SK-N-SH treated with all-trans-retinoic acid at 6 μM for 48 hours (cell line): ENCODE measurements at regions not wholly inside any gene's neighbourhood (a gene's known extent, or its start where the extent isn't known, plus 50 kb on each side); places are given as distances from the start of the nearest gene placed in this dataset.

Experiments
- ATAC-seq: fragments of 200-7000 bp; cut with Tn5 transposase; 3 replicates; pipeline ENCODE4 v1.9.1; 2020; ENCODE audit warnings: mild to moderate bottlenecking, moderate library complexity
- BACH2 ChIP-seq: fragments of 250-450 bp; sonication (Bioruptor Pico); IDR thresholded peaks from 2 replicates; pipeline ENCODE4 v1.9.0; 2021; ENCODE audit warnings: mild to moderate bottlenecking, borderline replicate concordance
- CSDC2 ChIP-seq: fragments of 250-450 bp; sonication (Bioruptor Pico); IDR thresholded peaks from 2 replicates; pipeline ENCODE4 v1.5.0; 2020; ENCODE audit warnings: mild to moderate bottlenecking, moderate library complexity
- ESRRG ChIP-seq: fragments of 250-450 bp; sonication (Bioruptor Pico); IDR thresholded peaks from 2 replicates; pipeline ENCODE4 v1.6.1; 2021; ENCODE audit warnings: mild to moderate bottlenecking
- GLIS3 ChIP-seq: fragments of 250-450 bp; sonication (Bioruptor Pico); IDR thresholded peaks from 2 replicates; pipeline ENCODE4 v1.5.0; 2020; ENCODE audit warnings: mild to moderate bottlenecking, moderate library complexity
- ISL1 ChIP-seq: fragments of 250-450 bp; sonication (Bioruptor Pico); IDR thresholded peaks from 2 replicates; pipeline ENCODE4 v2.1.2; 2022; ENCODE audit warnings: mild to moderate bottlenecking, moderate library complexity
- RARB ChIP-seq: fragments of 250-450 bp; sonication (Bioruptor Pico); IDR thresholded peaks from 2 replicates; pipeline ENCODE4 v1.8.0; 2021; ENCODE audit warnings: mild to moderate bottlenecking, moderate library complexity
- SNAI2 ChIP-seq: fragments of 250-450 bp; sonication (Bioruptor Pico); IDR thresholded peaks from 2 replicates; pipeline ENCODE4 v1.5.0; 2020; ENCODE audit warnings: mild to moderate bottlenecking, moderate library complexity
- TCF4 ChIP-seq: fragments of 250-450 bp; sonication (Bioruptor Pico); IDR thresholded peaks from 2 replicates; pipeline ENCODE4 v1.8.0; 2021; ENCODE audit warnings: mild to moderate bottlenecking, moderate library complexity, borderline replicate concordance
- TOX ChIP-seq: fragments of 250-450 bp; sonication (Bioruptor Pico); IDR thresholded peaks from 2 replicates; pipeline ENCODE4 v1.8.0; 2021; ENCODE audit warnings: mild to moderate bottlenecking, moderate library complexity, borderline replicate concordance
- ZC3H10 ChIP-seq: fragments of 250-450 bp; sonication (Bioruptor Pico); IDR thresholded peaks from 2 replicates; pipeline ENCODE4 v1.5.1; 2021; ENCODE audit warnings: mild to moderate bottlenecking, moderate library complexity
- ZFP3 ChIP-seq: fragments of 250-450 bp; sonication (Bioruptor Pico); IDR thresholded peaks from 2 replicates; pipeline ENCODE4 v1.5.0; 2020; ENCODE audit warnings: mild to moderate bottlenecking, moderate library complexity
- ZFP30 ChIP-seq: fragments of 450-650 bp; formaldehyde crosslinking; IDR thresholded peaks from 2 replicates; pipeline ENCODE4 v1.5.0; 2022; ENCODE audit warnings: mild to moderate bottlenecking, moderate library complexity
- ZNF565 ChIP-seq: fragments of 450-650 bp; formaldehyde crosslinking; conservative IDR thresholded peaks from 2 replicates; pipeline ENCODE4 v1.5.0; 2020; ENCODE audit warnings: low read depth, mild to moderate bottlenecking, moderate library complexity
- ZNF70 ChIP-seq: fragments of 450-650 bp; formaldehyde crosslinking; IDR thresholded peaks from 2 replicates; pipeline ENCODE4 v1.5.0; 2020; ENCODE audit warnings: mild to moderate bottlenecking, moderate library complexity
- ZNF8 ChIP-seq: fragments of 450-650 bp; formaldehyde crosslinking; IDR thresholded peaks from 2 replicates; pipeline ENCODE4 v1.5.0; 2020; ENCODE audit warnings: mild to moderate bottlenecking, moderate library complexity
- TF ChIP-seq, protein P1 (sequence below): fragments of 250-450 bp; sonication (Bioruptor Pico); IDR thresholded peaks from 2 replicates; pipeline ENCODE4 v1.8.0; 2021; ENCODE audit warnings: low read depth, mild to moderate bottlenecking, moderate library complexity, borderline replicate concordance
- TF ChIP-seq, protein P2 (sequence below): fragments of 250-450 bp; sonication (Bioruptor Pico); IDR thresholded peaks from 2 replicates; pipeline ENCODE4 v1.5.0; 2020; ENCODE audit warnings: mild to moderate bottlenecking, moderate library complexity
- TF ChIP-seq, protein P3 (sequence below): fragments of 250-450 bp; sonication (Bioruptor Pico); IDR thresholded peaks from 2 replicates; pipeline ENCODE4 v1.5.1; 2021; ENCODE audit warnings: mild to moderate bottlenecking, moderate library complexity

DNA sequence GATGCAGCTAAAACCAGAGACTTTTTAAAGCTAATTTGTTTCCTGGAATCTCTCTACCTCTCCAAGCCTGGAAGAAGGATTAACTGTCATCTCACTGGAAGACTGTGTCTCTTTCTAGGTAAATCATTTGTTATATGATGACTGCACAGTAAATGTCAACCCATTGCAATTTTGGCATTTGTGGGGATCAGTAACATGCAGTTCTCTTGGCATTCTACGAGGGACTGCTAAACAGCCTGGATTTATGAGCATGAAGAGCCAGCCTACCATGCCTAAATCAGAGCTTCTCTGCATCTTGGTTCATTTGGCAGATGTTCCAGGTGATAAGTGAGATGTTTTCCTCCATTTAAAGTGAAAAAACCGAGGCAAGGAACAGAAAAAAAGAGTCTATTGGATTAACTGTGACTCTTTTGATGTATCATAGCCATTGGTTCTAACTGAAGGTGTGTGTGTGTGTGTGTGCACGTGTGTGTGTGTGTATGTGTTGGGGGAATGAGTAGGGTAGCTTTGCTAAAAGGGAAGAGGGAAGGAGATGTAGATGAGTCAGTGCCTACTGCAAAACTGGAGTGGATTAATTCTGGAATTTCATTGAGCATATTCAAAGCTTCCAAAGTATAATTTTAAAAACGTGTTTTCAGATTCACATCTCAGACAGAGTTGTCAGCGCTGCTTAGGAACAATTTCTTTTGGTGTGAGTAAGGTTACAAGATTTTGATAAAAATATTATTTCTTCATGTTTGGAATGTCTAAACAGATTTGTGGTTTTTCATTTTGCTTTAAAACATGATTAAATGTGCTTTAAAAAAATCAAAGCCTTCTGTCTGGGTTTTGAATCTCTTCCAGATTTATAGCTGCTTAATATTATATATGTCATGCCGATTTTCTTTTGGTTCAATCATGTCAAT lies 123.2 kb upstream of the LNX1 start:
- peak; percentile 87 for ATAC-seq
- peak; percentile 92 for TF ChIP-seq ISL1 (CRISPR knock-in tag)
- TF ChIP-seq, protein P1, sequence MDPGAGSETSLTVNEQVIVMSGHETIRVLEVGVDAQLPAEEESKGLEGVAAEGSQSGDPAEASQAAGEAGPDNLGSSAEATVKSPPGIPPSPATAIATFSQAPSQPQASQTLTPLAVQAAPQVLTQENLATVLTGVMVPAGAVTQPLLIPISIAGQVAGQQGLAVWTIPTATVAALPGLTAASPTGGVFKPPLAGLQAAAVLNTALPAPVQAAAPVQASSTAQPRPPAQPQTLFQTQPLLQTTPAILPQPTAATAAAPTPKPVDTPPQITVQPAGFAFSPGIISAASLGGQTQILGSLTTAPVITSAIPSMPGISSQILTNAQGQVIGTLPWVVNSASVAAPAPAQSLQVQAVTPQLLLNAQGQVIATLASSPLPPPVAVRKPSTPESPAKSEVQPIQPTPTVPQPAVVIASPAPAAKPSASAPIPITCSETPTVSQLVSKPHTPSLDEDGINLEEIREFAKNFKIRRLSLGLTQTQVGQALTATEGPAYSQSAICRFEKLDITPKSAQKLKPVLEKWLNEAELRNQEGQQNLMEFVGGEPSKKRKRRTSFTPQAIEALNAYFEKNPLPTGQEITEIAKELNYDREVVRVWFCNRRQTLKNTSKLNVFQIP (CRISPR knock-in tag), result peak; percentile 57; the same call in 1 of the 2 replicates
- TF ChIP-seq, protein P2, sequence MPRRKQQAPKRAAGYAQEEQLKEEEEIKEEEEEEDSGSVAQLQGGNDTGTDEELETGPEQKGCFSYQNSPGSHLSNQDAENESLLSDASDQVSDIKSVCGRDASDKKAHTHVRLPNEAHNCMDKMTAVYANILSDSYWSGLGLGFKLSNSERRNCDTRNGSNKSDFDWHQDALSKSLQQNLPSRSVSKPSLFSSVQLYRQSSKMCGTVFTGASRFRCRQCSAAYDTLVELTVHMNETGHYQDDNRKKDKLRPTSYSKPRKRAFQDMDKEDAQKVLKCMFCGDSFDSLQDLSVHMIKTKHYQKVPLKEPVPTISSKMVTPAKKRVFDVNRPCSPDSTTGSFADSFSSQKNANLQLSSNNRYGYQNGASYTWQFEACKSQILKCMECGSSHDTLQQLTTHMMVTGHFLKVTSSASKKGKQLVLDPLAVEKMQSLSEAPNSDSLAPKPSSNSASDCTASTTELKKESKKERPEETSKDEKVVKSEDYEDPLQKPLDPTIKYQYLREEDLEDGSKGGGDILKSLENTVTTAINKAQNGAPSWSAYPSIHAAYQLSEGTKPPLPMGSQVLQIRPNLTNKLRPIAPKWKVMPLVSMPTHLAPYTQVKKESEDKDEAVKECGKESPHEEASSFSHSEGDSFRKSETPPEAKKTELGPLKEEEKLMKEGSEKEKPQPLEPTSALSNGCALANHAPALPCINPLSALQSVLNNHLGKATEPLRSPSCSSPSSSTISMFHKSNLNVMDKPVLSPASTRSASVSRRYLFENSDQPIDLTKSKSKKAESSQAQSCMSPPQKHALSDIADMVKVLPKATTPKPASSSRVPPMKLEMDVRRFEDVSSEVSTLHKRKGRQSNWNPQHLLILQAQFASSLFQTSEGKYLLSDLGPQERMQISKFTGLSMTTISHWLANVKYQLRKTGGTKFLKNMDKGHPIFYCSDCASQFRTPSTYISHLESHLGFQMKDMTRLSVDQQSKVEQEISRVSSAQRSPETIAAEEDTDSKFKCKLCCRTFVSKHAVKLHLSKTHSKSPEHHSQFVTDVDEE (CRISPR knock-in tag), result no peak

DNA sequence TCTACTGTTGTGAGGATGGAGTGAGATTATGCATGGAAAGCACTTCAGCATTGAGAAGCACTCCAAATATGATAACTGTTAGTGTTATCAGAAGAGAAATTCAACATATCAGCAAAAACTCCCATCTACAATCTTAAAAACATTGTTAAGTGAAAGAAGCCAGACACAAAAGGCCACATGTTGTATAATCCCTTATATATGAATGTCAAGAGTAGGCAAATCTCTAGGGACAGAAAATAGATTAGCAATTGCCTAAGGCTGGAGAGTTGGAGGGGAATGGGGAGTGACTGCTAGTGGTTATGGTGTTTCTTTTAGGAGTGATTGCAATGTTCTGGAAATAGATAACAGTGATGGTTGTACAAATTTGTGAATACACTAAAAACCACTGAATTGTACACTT lies 122.5 kb upstream of the LNX1 start:
- no peak for ATAC-seq
- TF ChIP-seq SNAI2 (no peak), ESRRG (CRISPR knock-in tag) (no peak), ZNF8 (CRISPR knock-in tag) (no peak), CSDC2 (CRISPR knock-in tag) (no peak), BACH2 (no peak), ZC3H10 (no peak), TCF4 (CRISPR knock-in tag) (peak; percentile 78)
- TF ChIP-seq, protein P2 (CRISPR knock-in tag), result peak; percentile 64
- TF ChIP-seq, protein P3, sequence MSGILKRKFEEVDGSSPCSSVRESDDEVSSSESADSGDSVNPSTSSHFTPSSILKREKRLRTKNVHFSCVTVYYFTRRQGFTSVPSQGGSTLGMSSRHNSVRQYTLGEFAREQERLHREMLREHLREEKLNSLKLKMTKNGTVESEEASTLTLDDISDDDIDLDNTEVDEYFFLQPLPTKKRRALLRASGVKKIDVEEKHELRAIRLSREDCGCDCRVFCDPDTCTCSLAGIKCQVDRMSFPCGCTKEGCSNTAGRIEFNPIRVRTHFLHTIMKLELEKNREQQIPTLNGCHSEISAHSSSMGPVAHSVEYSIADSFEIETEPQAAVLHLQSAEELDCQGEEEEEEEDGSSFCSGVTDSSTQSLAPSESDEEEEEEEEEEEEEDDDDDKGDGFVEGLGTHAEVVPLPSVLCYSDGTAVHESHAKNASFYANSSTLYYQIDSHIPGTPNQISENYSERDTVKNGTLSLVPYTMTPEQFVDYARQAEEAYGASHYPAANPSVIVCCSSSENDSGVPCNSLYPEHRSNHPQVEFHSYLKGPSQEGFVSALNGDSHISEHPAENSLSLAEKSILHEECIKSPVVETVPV, result peak; percentile 35; the same call in 1 of the 2 replicates
- TF ChIP-seq, protein P1 (CRISPR knock-in tag), result no peak

DNA sequence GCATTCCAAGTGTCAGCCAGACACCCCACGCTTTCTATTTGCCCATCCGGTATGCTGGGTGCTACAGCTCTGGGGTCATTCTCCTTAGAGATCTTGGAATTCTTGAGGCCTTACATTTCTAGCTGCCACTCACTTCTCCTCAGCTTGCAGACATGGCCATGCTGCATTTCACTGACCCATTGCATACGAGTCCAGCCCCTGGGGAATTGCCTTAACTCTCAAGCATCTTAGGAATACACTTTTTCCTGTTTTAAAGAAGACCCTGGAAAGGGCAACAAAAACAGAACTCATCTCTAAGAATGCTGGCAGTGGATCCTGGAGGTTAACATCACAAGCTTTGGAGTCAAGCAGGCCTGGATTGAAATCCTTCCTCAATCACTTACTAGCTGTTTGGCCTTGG lies 122.0 kb upstream of the LNX1 start:
- ATAC-seq, result no peak
- TF ChIP-seq, protein P2 (CRISPR knock-in tag), result no peak
- TF ChIP-seq GLIS3 (CRISPR knock-in tag) (no peak), ZNF8 (CRISPR knock-in tag) (no peak), TCF4 (CRISPR knock-in tag) (no peak), TOX (CRISPR knock-in tag) (no peak), ZFP3 (CRISPR knock-in tag) (no peak), ZC3H10 (no peak), CSDC2 (CRISPR knock-in tag) (no peak), ZFP30 (no peak), RARB (no peak), ZNF70 (CRISPR knock-in tag) (no peak), ZNF565 (CRISPR knock-in tag) (no peak)
- TF ChIP-seq, protein P1 (CRISPR knock-in tag), result no peak
- TF ChIP-seq, protein P3, result no peak
